T-helper 2 cell (primary cell): ENCODE measurements at regions not wholly inside any gene's neighbourhood (a gene's known extent, or its start where the extent isn't known, plus 50 kb on each side); places are given as distances from the start of the nearest gene placed in this dataset.

Source experiments
- DNase-seq, 5 experiments: peaks; one replicate each; pipeline versions ENCODE4 v3.0.0 to v3.0.0-alpha.2; 2012 to 2022

DNA sequence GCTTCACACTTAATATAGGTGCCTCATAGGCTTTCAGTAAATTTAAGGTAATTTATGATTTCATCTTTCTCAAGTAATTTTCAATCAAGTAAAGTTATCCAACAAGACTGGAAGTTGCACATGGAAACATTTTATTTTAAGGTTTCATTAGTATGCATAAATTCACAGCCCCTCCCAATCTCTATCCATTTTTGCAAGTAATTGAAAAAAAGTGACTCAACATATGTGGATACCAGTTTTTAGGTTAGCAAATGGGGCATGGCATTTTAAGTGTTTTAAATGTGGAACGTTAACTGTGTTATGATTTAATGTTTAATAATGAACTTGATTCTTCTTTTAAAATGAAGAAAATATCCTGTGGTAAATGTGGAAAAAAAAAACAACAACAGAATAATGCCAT is 532.8 kb downstream of the FOXG1 start:
- no peak for DNase-seq

- DNase-seq: no peak
Observed at GRCh38 chr14:29301571-29301970, 535.0 kb downstream of the FOXG1 start.

DNA sequence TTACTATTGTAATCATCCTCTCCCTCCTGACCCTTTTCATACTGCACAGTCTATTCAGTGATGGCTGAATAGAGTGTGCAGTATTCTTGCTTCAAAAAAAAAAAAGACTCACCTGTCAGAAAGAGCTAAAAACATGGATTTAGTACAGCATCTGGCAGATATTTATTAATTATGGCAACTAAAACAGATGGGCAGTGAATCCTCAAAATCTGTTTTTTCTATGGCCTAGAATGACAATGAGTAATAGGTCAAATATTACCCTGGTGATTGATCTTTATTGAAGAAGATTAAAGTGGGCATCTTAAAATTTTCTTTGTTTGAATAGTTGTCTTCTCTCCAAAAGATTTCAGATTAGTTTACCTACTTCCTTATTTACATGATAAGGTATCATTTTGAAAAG is 543.6 kb downstream of the FOXG1 start:
- DNase-seq: no peak

- DNase-seq: no peak
Observed at GRCh38 chr14:29310757-29311156, 544.2 kb downstream of the FOXG1 start.

GRCh38 chr14:29311983-29312382 is 545.4 kb downstream of the FOXG1 start:
- DNase-seq: no peak

DNA sequence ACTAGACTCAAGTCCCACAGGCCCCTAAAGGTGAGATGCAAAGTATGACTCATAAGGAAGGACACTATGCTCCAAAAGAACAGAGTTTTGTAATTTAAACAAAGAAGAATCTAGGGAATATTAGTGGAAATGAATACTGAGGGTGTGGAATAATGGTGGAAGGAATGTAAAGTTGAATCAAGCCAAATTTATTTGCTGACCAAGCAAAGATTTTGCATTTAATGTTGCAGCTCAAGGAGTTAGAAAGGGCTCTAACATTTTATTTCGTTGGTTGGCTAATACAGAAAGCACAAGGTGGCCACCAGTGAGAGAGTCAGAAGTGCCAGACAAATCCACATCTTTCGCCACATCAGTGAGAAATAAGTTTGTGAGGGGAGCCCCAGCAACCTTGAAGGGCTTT is 550.3 kb downstream of the FOXG1 start:
- DNase-seq: no peak

DNA sequence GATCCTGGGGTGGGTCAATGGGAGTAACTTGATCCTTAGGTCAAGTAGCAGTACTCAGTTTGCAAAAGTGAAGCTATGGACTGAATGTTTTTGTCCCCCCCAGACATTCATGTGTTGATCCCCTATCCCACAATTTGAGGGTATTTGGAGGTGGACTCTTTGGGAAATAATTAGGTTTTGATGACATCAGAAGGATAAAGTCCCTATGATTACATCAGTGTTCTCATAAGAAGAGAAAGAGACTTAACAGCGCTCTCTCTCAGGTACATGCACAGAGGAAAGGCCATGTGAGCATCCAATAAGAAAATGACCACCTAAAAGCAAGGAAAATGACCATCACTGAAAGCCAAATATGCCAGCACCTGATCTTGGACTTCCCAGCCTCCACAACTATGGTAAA is 550.8 kb downstream of the FOXG1 start:
- no peak for DNase-seq

GRCh38 chr14:29320286-29320685 is 553.7 kb downstream of the FOXG1 start:
- no peak for DNase-seq

GRCh38 chr14:29321646-29322045 is 555.1 kb downstream of the FOXG1 start:
- no peak for DNase-seq

DNA sequence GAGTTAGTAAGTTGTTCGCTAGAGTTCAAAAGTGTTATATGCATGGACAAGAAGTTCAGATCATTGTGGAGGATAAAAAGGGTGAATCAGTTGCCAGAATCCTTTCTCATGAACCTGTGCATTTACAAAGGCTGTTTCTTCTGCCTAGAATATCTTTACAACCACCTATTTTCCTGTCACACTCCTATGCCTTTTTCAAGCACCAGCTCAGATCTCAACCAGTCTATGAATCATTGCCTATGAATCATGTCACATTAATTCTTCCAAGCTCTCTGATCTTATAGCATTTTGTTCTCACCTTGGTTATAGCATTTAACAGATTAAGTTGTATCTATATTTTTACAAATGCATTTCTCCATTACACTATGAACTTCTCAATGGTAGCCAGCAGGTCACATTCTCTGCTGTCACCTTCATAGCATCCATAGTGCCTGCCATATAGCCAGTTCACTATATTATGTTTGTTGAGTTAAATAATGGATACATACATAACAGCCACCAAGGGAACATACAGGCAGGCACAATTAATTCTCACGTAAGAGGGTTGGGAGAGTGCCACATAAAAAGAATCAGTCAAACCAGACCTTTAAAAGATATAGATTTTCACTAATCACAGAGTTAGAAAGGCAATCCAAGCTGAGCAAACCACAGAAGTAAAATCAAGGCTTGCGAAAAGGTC is 573.0 kb downstream of the FOXG1 start:
- no peak for DNase-seq

DNA sequence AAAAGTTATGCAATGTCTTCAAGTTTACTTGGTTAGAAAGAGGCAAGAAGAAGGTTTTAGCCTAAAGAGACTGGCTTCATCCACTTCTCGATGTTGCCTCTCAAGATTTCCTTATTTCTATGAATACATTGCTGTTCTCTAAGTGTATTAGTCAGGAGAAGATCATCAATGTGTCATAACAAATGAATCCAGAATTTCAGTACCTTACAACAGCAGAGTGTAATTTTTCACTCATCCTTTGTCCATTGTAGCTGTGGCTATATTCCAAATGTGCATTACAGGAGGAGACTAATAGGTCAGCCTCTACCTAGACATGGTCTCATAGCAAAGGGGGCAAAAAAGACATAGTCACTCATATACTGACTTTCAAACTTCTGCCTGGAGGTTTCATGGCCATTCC is 579.1 kb downstream of the PRKD1 start:
- DNase-seq: no peak

DNA sequence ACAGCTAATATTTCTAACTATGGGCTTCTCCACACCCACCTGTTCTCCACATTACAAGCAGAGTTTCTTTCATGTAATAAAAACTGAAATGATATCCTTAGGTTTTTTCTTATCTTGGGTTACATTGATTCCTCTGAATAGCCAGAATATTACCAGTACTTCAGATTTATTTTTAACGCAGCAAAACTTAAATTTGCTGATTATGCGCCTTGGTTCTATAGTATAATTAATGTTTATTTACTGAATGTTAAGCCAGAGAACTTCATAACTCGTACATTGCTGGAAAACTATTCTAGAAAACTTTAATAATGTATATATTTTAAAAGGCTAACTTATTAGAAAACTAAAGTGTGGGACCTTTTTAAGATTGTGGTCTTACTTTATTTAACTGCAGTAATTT is 577.2 kb downstream of the PRKD1 start:
- DNase-seq: no peak

- DNase-seq: no peak
Observed at GRCh38 chr14:29351996-29352705, 575.5 kb downstream of the PRKD1 start.

GRCh38 chr14:29352706-29353080 is 575.0 kb downstream of the PRKD1 start:
- DNase-seq: no peak

- DNase-seq: no peak
Observed at GRCh38 chr14:29353513-29353912, 574.1 kb downstream of the PRKD1 start.

- no peak for DNase-seq
Observed at GRCh38 chr14:29354486-29354885, 573.2 kb downstream of the PRKD1 start.

DNA sequence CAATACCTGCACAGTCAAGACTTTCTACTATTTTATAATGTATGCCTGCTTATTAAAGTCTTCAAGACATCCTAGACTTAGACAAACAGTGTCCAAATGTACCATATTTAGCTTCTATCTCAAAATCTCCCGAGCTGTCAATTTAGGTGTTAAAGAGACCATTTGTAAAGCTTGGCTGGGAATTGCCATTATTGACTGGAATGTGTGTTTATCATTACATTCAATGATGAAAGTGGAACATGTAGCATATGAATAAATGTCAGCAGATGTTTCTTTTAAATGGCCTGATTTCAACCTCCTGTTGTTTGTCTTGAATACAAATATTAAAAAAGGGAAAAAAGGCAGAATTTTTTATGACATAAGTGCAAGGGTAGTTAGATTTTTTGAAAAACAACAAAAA is 572.3 kb downstream of the PRKD1 start:
- DNase-seq: no peak

- DNase-seq: no peak
Observed at GRCh38 chr14:29355846-29356245, 571.8 kb downstream of the PRKD1 start.

- no peak for DNase-seq
Observed at GRCh38 chr14:29360656-29361055, 567.0 kb downstream of the PRKD1 start.

GRCh38 chr14:29370024-29370423 is 557.6 kb downstream of the PRKD1 start:
- DNase-seq: no peak

GRCh38 chr14:29376237-29376636 is 551.4 kb downstream of the PRKD1 start:
- DNase-seq: no peak

DNA sequence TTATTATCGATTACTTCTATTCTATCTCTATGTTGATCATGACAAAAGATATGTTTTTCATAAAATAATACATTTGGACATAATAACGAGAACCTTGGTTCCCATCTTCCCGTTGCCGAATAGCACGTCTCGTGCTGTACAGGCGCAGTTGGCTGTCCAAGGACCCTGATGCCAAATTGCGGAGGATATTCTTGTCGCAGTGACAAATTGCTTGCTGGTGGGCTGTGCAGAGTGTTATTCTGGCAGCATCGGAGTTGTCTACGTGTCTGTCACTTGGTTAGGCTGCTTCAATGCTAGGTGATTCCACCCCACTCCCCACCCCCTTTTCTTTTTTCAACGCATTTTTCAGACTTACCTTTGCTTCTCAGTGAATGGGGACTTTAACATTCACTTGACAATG is 546.8 kb downstream of the PRKD1 start:
- no peak for DNase-seq

DNA sequence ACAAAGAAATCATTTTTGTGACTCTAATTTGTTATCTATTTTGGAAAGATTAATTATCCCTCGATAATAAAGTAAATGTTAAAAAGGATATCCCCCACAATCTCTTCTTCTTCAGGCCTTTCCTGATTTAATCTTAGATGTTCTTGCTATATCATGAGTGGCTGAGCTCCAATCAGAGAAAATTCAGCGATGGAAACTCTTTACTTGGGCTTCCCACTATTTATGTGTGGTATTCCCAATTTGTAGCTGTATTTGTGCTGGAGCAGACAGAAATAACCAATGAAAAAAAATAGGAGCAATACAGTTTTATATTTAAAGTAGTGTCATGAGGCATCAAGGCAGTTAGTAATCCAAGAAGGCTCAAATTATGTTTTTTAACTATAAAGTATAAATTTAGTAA is 539.1 kb downstream of the PRKD1 start:
- no peak for DNase-seq

- no peak for DNase-seq
Observed at GRCh38 chr14:29390081-29390832, 537.4 kb downstream of the PRKD1 start.
